ENCODE measurements at regions not wholly inside any gene's neighbourhood (a gene's known extent, or its start where the extent isn't known, plus 50 kb on each side); places are given as distances from the start of the nearest gene placed in this dataset.

- no peak overlapping the region for H3K27ac ChIP-seq (ENCODE audit: low read length)
- no peaks in the 10 kb centered on the region for H3K4me1 ChIP-seq (ENCODE audit: control insufficient read depth in 1 of 2, insufficient read depth in 2 of 2, low read length in 2 of 2)
- no peaks in the 10 kb centered on the region for H3K9me3 ChIP-seq (ENCODE audit: control insufficient read depth in 1 of 2, low read length in 2 of 2)
- H3K4me3 ChIP-seq (ENCODE audit: low read depth in 1 of 2, low read length in 2 of 2): no peak overlapping the region
- H3K36me3 ChIP-seq (ENCODE audit: control insufficient read depth in 1 of 2, insufficient read depth in 2 of 2, low read length in 2 of 2): no peaks in the 10 kb centered on the region
- H3K27me3 ChIP-seq (ENCODE audit: low read depth, low read length): no peaks in the 10 kb centered on the region
Measured at GRCh38 chr18:71976744-71977143, 567.4 kb downstream of the CBLN2 start.

DNA sequence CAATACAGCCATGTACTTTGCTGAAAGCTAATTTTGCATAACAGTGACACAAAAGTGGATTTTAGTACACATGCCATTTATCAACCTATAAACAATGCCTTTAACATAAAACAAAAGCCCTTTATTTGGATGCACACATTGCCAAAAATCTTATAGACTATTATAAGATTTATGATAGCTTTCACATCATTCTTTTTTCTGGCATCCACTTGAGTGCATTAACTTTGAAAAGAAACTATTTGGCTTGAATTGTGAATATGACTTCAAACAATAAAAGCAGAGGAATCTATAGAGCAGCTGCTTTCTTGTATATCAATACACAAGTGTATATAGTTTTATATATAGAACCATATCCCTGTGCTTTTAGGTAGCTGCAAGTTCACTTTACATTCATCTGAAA lies 577.4 kb downstream of the CBLN2 start:
- Histone ChIP-seq H3K27ac (ENCODE audit: low read length) (no peak overlapping the region), H3K36me3 (ENCODE audit: control insufficient read depth in 1 of 2, insufficient read depth in 2 of 2, low read length in 2 of 2) (no peaks in the 10 kb centered on the region), H3K27me3 (ENCODE audit: low read depth, low read length) (no peaks in the 10 kb centered on the region), H3K9me3 (ENCODE audit: control insufficient read depth in 1 of 2, low read length in 2 of 2) (peaks cover 0 to 22% of the 10 kb centered on the region in 2 donors), H3K4me3 (ENCODE audit: low read depth in 1 of 2, low read length in 2 of 2) (no peak overlapping the region), H3K4me1 (ENCODE audit: control insufficient read depth in 1 of 2, insufficient read depth in 2 of 2, low read length in 2 of 2) (no peaks in the 10 kb centered on the region)

DNA sequence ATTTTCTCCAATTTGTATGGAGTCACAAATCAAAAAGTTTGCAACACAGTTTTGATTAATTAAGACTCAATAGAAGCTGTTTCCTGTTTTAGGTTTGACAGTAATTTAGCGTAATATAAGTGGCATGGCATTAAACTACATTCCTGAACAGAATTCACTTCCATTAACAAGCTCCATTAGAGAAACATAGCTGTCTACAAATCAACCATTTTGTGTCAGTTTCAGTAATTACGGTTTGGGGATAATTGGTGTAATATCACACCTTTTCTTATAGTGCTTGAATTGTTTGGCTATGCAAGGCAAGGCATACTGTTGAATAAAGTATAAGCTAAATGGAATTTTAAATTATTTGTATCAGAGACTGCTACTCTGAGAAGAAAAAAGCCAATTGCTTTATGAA lies 585.5 kb downstream of the CBLN2 start:
- Histone ChIP-seq H3K36me3 (ENCODE audit: control insufficient read depth in 1 of 2, insufficient read depth in 2 of 2, low read length in 2 of 2) (no peaks in the 10 kb centered on the region), H3K4me3 (ENCODE audit: low read depth in 1 of 2, low read length in 2 of 2) (no peak overlapping the region), H3K9me3 (ENCODE audit: control insufficient read depth in 1 of 2, low read length in 2 of 2) (peaks cover 0 to 4% of the 10 kb centered on the region in 2 donors)

DNA sequence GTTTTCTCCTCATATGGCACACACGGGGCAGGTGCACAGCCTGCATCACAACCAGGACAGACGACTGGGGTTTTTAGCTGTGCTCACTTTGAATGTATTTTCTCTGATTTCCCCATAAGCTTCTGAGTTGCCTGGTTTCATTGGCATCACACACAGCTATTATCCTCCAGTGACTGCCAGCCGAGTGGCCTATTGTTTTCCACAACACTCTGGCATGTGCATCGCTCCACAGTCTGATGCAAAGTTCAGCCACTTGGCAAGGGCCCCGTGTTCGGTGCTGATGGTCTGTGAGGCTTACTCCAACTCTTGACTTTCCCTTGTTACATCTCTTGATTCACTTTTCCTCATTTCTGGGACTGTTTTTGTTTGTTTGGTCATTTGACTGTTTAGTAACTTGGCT lies 593.1 kb downstream of the CBLN2 start:
- H3K4me3 ChIP-seq (ENCODE audit: low read depth in 1 of 2, low read length in 2 of 2): no peak overlapping the region
- no peaks in the 10 kb centered on the region for H3K27me3 ChIP-seq (ENCODE audit: low read depth, low read length)
- H3K4me1 ChIP-seq (ENCODE audit: control insufficient read depth in 1 of 2, insufficient read depth in 2 of 2, low read length in 2 of 2): no peaks in the 10 kb centered on the region
- H3K27ac ChIP-seq (ENCODE audit: low read length): no peak overlapping the region
- H3K36me3 ChIP-seq (ENCODE audit: control insufficient read depth in 1 of 2, insufficient read depth in 2 of 2, low read length in 2 of 2): no peaks in the 10 kb centered on the region
- no peaks in the 10 kb centered on the region for H3K9me3 ChIP-seq (ENCODE audit: control insufficient read depth in 1 of 2, low read length in 2 of 2)

More for the DNA sequence above, 585.5 kb downstream of the CBLN2 start:
- Histone ChIP-seq H3K4me1 (ENCODE audit: control insufficient read depth in 1 of 2, insufficient read depth in 2 of 2, low read length in 2 of 2) (no peaks in the 10 kb centered on the region), H3K27ac (ENCODE audit: low read length) (no peak overlapping the region), H3K27me3 (ENCODE audit: low read depth, low read length) (no peaks in the 10 kb centered on the region)

DNA sequence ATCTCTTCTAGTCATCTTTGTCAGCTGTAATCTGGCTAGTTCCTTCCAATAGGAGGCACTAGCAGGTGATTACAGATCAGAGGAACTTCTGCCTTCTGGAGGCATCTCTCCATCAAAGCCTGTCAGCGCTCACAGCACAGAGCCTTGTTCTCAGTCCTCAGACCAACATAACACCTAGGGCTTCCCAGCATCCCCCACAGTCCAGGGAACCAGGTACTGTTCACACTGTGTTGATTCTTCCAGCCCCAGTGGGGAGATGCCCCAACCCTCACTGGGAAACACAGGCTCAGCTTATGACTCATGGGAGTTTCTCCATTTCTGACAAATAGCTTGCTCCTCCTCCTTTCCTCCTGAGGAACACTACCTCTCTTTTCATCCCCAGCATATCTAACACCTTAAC lies 601.7 kb downstream of the CBLN2 start:
- Histone ChIP-seq H3K27me3 (ENCODE audit: low read depth, low read length) (no peaks in the 10 kb centered on the region), H3K9me3 (ENCODE audit: control insufficient read depth in 1 of 2, low read length in 2 of 2) (no peaks in the 10 kb centered on the region), H3K4me1 (ENCODE audit: control insufficient read depth in 1 of 2, insufficient read depth in 2 of 2, low read length in 2 of 2) (no peaks in the 10 kb centered on the region), H3K27ac (ENCODE audit: low read length) (no peak overlapping the region), H3K4me3 (ENCODE audit: low read depth in 1 of 2, low read length in 2 of 2) (no peak overlapping the region), H3K36me3 (ENCODE audit: control insufficient read depth in 1 of 2, insufficient read depth in 2 of 2, low read length in 2 of 2) (no peaks in the 10 kb centered on the region)

DNA sequence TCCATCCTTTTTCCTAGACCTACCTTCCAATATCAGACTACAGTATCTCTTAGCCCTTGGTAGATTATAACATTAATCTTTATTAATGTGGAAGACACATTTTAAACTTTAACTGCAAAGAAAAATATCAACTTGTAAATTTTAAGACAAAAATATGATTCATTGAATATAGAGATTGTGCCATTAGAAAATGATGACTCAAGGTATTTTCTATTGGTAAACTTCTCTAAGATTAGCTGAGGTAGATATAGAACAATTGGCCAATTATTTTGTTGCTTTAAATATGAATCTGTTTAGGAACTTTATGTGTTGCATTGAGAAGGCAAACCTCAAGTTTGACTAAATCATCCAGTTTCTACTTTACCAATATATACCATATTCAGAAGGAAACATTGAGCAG lies 604.7 kb downstream of the CBLN2 start:
- H3K27me3 ChIP-seq (ENCODE audit: low read depth, low read length): no peaks in the 10 kb centered on the region
- no peak overlapping the region for H3K27ac ChIP-seq (ENCODE audit: low read length)
- no peaks in the 10 kb centered on the region for H3K9me3 ChIP-seq (ENCODE audit: control insufficient read depth in 1 of 2, low read length in 2 of 2)

GRCh38 chr18:71936744-71937143 lies 607.4 kb downstream of the CBLN2 start:
- H3K27ac ChIP-seq (ENCODE audit: low read length): no peak overlapping the region
- no peaks in the 10 kb centered on the region for H3K36me3 ChIP-seq (ENCODE audit: control insufficient read depth in 1 of 2, insufficient read depth in 2 of 2, low read length in 2 of 2)
- H3K9me3 ChIP-seq (ENCODE audit: control insufficient read depth in 1 of 2, low read length in 2 of 2): no peaks in the 10 kb centered on the region
- no peak overlapping the region for H3K4me3 ChIP-seq (ENCODE audit: low read depth in 1 of 2, low read length in 2 of 2)
- no peaks in the 10 kb centered on the region for H3K27me3 ChIP-seq (ENCODE audit: low read depth, low read length)
- H3K4me1 ChIP-seq (ENCODE audit: control insufficient read depth in 1 of 2, insufficient read depth in 2 of 2, low read length in 2 of 2): no peaks in the 10 kb centered on the region

More for the DNA sequence above, 604.7 kb downstream of the CBLN2 start:
- no peak overlapping the region for H3K4me3 ChIP-seq (ENCODE audit: low read depth in 1 of 2, low read length in 2 of 2)
- H3K4me1 ChIP-seq (ENCODE audit: control insufficient read depth in 1 of 2, insufficient read depth in 2 of 2, low read length in 2 of 2): no peaks in the 10 kb centered on the region
- no peaks in the 10 kb centered on the region for H3K36me3 ChIP-seq (ENCODE audit: control insufficient read depth in 1 of 2, insufficient read depth in 2 of 2, low read length in 2 of 2)

GRCh38 chr18:71919211-71919610 lies 624.9 kb downstream of the CBLN2 start:
- Histone ChIP-seq H3K27me3 (ENCODE audit: low read depth, low read length) (no peaks in the 10 kb centered on the region), H3K27ac (ENCODE audit: low read length) (no peak overlapping the region)

DNA sequence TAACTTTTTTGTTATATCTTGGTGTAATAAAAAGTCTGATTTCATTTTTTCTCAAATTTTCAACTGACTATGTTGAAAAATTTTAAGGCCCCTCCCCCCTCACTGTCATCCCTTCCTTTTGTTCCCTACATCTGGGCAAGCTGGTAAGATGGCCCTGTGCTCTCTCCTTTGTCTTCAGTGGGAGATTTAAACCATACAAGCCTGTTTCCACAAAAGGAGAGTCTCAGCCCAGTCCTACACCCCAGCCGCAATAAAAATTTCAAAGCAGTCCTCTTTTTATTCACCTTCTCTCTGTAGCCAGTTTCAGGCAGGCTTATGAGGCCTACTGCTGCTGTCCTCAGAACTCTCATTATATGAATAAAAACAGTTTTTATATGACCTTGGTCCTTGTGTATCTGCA lies 630.5 kb downstream of the CBLN2 start:
- H3K4me3 ChIP-seq (ENCODE audit: low read depth in 1 of 2, low read length in 2 of 2): no peak overlapping the region
- no peak overlapping the region for H3K27ac ChIP-seq (ENCODE audit: low read length)
- no peaks in the 10 kb centered on the region for H3K36me3 ChIP-seq (ENCODE audit: control insufficient read depth in 1 of 2, insufficient read depth in 2 of 2, low read length in 2 of 2)
- no peaks in the 10 kb centered on the region for H3K4me1 ChIP-seq (ENCODE audit: control insufficient read depth in 1 of 2, insufficient read depth in 2 of 2, low read length in 2 of 2)
- H3K9me3 ChIP-seq (ENCODE audit: control insufficient read depth in 1 of 2, low read length in 2 of 2): no peaks in the 10 kb centered on the region
- H3K27me3 ChIP-seq (ENCODE audit: low read depth, low read length): no peaks in the 10 kb centered on the region

More at GRCh38 chr18:71919211-71919610, 624.9 kb downstream of the CBLN2 start:
- Histone ChIP-seq H3K4me3 (ENCODE audit: low read depth in 1 of 2, low read length in 2 of 2) (no peak overlapping the region), H3K4me1 (ENCODE audit: control insufficient read depth in 1 of 2, insufficient read depth in 2 of 2, low read length in 2 of 2) (no peaks in the 10 kb centered on the region), H3K9me3 (ENCODE audit: control insufficient read depth in 1 of 2, low read length in 2 of 2) (peaks cover 0 to 2% of the 10 kb centered on the region in 2 donors), H3K36me3 (ENCODE audit: control insufficient read depth in 1 of 2, insufficient read depth in 2 of 2, low read length in 2 of 2) (no peaks in the 10 kb centered on the region)

DNA sequence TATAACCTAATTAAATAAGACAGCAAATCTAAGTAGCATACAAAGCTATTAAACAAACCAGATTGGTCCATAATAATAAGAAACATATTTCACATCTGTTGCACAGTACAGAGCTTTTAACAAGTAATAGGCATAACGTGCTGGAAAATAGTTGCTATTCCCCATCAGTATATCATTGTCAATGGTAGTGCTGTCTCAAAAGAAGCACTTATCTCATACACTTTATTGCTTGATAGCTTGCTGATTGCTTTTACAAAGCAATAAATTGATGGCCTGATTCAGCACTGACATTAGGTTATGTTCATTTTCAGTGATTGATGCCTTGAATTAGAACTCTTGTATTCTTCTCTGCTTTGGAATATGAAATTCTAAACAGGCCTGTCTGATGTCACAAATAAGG lies 641.7 kb downstream of the CBLN2 start:
- no peak overlapping the region for H3K27ac ChIP-seq (ENCODE audit: low read length)
- no peaks in the 10 kb centered on the region for H3K36me3 ChIP-seq (ENCODE audit: control insufficient read depth in 1 of 2, insufficient read depth in 2 of 2, low read length in 2 of 2)
- H3K4me3 ChIP-seq (ENCODE audit: low read depth in 1 of 2, low read length in 2 of 2): no peak overlapping the region
- no peaks in the 10 kb centered on the region for H3K4me1 ChIP-seq (ENCODE audit: control insufficient read depth in 1 of 2, insufficient read depth in 2 of 2, low read length in 2 of 2)
- H3K9me3 ChIP-seq (ENCODE audit: control insufficient read depth in 1 of 2, low read length in 2 of 2): peaks cover 0 to 4% of the 10 kb centered on the region in 2 donors
- no peaks in the 10 kb centered on the region for H3K27me3 ChIP-seq (ENCODE audit: low read depth, low read length)

DNA sequence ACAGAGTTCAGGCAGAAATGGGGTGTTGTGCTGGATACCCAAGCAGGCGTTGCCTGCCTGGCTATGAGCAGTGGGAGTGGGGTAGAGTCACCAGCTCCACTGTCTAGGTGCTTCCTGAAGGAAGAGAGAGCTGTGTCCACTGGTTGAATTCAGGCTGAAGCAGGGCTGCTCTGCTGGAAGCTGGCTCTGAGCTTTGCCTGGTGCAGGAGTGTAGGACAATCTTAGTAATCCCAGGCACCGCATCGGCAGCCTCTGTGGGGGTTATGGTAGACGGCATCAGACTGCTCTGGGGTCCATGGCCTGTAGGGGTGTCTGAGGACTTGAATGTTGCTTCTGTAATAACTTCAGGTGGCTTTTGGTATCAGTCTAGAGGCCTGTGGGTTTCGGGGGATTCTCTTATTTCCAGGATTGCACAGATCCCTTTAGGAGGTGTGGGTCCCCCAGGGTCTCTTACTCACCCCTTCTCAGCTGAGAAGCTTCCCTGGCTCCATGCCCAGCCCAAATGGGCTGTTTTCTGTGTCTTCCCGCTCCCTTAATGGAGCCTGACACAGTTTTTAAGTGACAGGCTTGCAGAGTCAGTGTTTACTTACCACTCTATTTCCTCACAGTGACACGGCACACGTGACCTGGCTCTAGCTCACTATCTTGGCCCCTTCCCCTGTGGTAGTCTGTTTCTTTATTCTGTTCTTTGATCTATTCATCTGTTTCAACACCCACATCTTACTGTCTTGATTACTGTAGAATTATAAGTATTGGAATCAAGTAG lies 644.3 kb downstream of the CBLN2 start:
- H3K4me3 ChIP-seq (ENCODE audit: low read depth in 1 of 2, low read length in 2 of 2): no peak overlapping the region
- H3K9me3 ChIP-seq (ENCODE audit: control insufficient read depth in 1 of 2, low read length in 2 of 2): peaks cover 0 to 4% of the 10 kb centered on the region in 2 donors
- no peaks in the 10 kb centered on the region for H3K4me1 ChIP-seq (ENCODE audit: control insufficient read depth in 1 of 2, insufficient read depth in 2 of 2, low read length in 2 of 2)
- H3K27ac ChIP-seq (ENCODE audit: low read length): no peak overlapping the region
- H3K36me3 ChIP-seq (ENCODE audit: control insufficient read depth in 1 of 2, insufficient read depth in 2 of 2, low read length in 2 of 2): no peaks in the 10 kb centered on the region
- H3K27me3 ChIP-seq (ENCODE audit: low read depth, low read length): no peaks in the 10 kb centered on the region

DNA sequence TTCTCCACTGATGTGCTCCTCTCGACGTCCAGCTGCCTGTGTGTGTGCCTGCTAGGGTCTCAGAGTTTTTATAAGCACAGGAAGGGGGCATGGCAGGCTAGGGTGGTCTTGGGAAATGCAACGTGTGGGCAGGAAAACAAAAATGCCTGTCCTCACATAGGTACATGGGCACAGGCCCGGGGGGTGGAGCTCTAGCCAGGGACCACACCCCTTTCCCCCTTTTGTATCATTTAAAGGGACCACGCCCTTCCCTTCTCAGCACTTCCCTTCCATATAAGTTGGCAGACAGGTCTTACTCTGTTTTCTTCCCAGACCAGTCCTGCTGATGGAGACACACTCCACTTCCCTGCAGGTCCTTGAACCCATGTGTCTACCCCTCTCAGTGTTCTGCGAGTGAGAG lies 645.0 kb downstream of the CBLN2 start:
- H3K9me3 ChIP-seq (ENCODE audit: control insufficient read depth in 1 of 2, low read length in 2 of 2): peaks cover 0 to 4% of the 10 kb centered on the region in 2 donors
- no peaks in the 10 kb centered on the region for H3K4me1 ChIP-seq (ENCODE audit: control insufficient read depth in 1 of 2, insufficient read depth in 2 of 2, low read length in 2 of 2)
- H3K4me3 ChIP-seq (ENCODE audit: low read depth in 1 of 2, low read length in 2 of 2): no peak overlapping the region
- H3K27ac ChIP-seq (ENCODE audit: low read length): no peak overlapping the region
- no peaks in the 10 kb centered on the region for H3K27me3 ChIP-seq (ENCODE audit: low read depth, low read length)
- no peaks in the 10 kb centered on the region for H3K36me3 ChIP-seq (ENCODE audit: control insufficient read depth in 1 of 2, insufficient read depth in 2 of 2, low read length in 2 of 2)
